ENCODE measurements at regions not wholly inside any gene's neighbourhood (a gene's known extent, or its start where the extent isn't known, plus 50 kb on each side); places are given as distances from the start of the nearest gene placed in this dataset.

GRCh38 chr19:32058131-32058530 lies 287.3 kb upstream of the ZNF507 start:
- no peak overlapping the region for H3K23ac ChIP-seq (ENCODE audit: low read length)
- no peak overlapping the region for H3K4me2 ChIP-seq (ENCODE audit: low read length)
- no peak overlapping the region for H3K27ac ChIP-seq (ENCODE audit: low read depth, low read length)
- no peak overlapping the region for H3K4me3 ChIP-seq (ENCODE audit: low read length)
- H4K5ac ChIP-seq (ENCODE audit: low read length) = no peak overlapping the region
- 100% methylated on average over 1 of the region's 1 CpG for WGBS (ENCODE audit: extremely low coverage, insufficient coverage, low lambda C conversion rate)
- no peak overlapping the region for H3K56ac ChIP-seq (ENCODE audit: low read length)
- H3K27me3 ChIP-seq (ENCODE audit: insufficient read depth, low read length, poor library complexity) = no peaks in the 10 kb centered on the region
- H3K4ac ChIP-seq (ENCODE audit: low read depth, low read length) = no peak overlapping the region
- H3K4me1 ChIP-seq (ENCODE audit: control insufficient read depth, low read depth, low read length) = no peaks in the 10 kb centered on the region
- no peak overlapping the region for H3K18ac ChIP-seq (ENCODE audit: low read length)
- no peak overlapping the region for H4K8ac ChIP-seq (ENCODE audit: low read depth, low read length)
- no peak overlapping the region for H3K9ac ChIP-seq (ENCODE audit: low read length)
- no peak for DNase-seq
- H2BK120ac ChIP-seq (ENCODE audit: low read depth, low read length) = no peak overlapping the region
- no peaks in the 10 kb centered on the region for H3K79me1 ChIP-seq (ENCODE audit: low read length)
- H3K79me2 ChIP-seq (ENCODE audit: control insufficient read depth, insufficient read depth, low read length) = no peaks in the 10 kb centered on the region
- no peak overlapping the region for H2BK15ac ChIP-seq (replicated peaks; ENCODE audit: low read depth)
- no peak overlapping the region for H2BK5ac ChIP-seq (ENCODE audit: low read length)
- H3K36me3 ChIP-seq (ENCODE audit: control insufficient read depth, insufficient read depth, low read length) = no peaks in the 10 kb centered on the region
- no peak overlapping the region for H2AK5ac ChIP-seq (ENCODE audit: low read length)

DNA sequence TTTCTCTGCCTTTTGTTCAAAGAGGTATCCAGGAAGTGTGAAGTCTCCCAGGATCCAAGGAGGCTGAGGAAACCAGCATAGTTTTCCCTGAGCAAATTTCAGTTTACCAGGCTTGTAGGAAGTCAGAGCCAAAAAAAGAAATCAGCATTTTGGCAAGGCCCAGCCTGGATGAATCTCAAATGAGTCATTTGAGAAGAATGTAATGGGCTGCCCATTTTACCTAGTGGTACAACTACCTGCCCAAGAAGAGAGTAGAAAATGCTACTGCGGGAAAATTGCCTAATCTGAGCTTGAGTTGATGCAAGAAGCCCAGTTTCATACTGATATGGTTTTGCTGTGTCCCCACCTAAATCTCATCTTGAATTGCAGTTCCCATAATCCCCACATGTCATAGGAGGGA lies 284.1 kb upstream of the ZNF507 start:
- H3K27me3 ChIP-seq (ENCODE audit: insufficient read depth, low read length, poor library complexity) = no peaks in the 10 kb centered on the region
- DNase-seq = peak; percentile 52
- no peak overlapping the region for H4K8ac ChIP-seq (ENCODE audit: low read depth, low read length)
- H3K4me1 ChIP-seq (ENCODE audit: control insufficient read depth, low read depth, low read length) = no peaks in the 10 kb centered on the region
- H3K36me3 ChIP-seq (ENCODE audit: control insufficient read depth, insufficient read depth, low read length) = no peaks in the 10 kb centered on the region
- H3K23ac ChIP-seq (ENCODE audit: low read length) = no peak overlapping the region
- H3K79me2 ChIP-seq (ENCODE audit: control insufficient read depth, insufficient read depth, low read length) = no peaks in the 10 kb centered on the region
- H2BK15ac ChIP-seq (replicated peaks; ENCODE audit: low read depth) = no peak overlapping the region
- no peak overlapping the region for H3K4me2 ChIP-seq (ENCODE audit: low read length)
- no peak overlapping the region for H3K27ac ChIP-seq (ENCODE audit: low read depth, low read length)
- H3K79me1 ChIP-seq (ENCODE audit: low read length) = no peaks in the 10 kb centered on the region
- no peak overlapping the region for H4K5ac ChIP-seq (ENCODE audit: low read length)
- H3K56ac ChIP-seq (ENCODE audit: low read length) = no peak overlapping the region
- H3K18ac ChIP-seq (ENCODE audit: low read length) = no peak overlapping the region
- no peak overlapping the region for H3K9ac ChIP-seq (ENCODE audit: low read length)
- no peak overlapping the region for H2BK5ac ChIP-seq (ENCODE audit: low read length)
- no CpG with 5 or more reads among the region's 1 CpG for WGBS (ENCODE audit: extremely low coverage, insufficient coverage, low lambda C conversion rate)
- no peak overlapping the region for H2BK120ac ChIP-seq (ENCODE audit: low read depth, low read length)
- H3K4ac ChIP-seq (ENCODE audit: low read depth, low read length) = no peak overlapping the region
- no peak overlapping the region for H3K4me3 ChIP-seq (ENCODE audit: low read length)
- no peak overlapping the region for H2AK5ac ChIP-seq (ENCODE audit: low read length)

DNA sequence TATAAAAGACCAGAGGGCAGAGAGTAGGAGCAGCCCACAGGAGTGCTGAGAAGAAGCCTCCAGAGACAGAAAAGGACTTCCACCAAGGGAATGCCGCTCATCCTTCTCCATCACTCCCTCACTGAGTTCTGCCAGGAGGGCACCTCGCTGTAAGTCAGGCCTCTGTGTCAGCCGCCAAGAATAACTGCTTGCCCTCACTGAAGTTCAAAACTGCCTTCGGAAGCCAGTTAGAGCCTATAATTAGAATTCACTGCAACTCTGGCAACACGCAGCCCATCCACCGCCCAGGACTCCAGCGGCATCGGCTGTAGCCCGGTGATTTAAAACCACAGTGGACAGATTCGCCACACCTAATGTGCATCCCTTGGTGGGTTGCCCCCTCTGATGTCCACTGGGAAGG lies 281.8 kb upstream of the ZNF507 start:
- Histone ChIP-seq H3K23ac (ENCODE audit: low read length) (no peak overlapping the region), H3K4me3 (ENCODE audit: low read length) (no peak overlapping the region), H3K18ac (ENCODE audit: low read length) (no peak overlapping the region), H3K4ac (ENCODE audit: low read depth, low read length) (no peak overlapping the region), H3K4me2 (ENCODE audit: low read length) (no peak overlapping the region), H3K79me1 (ENCODE audit: low read length) (no peaks in the 10 kb centered on the region), H4K5ac (ENCODE audit: low read length) (no peak overlapping the region), H2BK5ac (ENCODE audit: low read length) (no peak overlapping the region), H2AK5ac (ENCODE audit: low read length) (no peak overlapping the region), H2BK15ac (replicated peaks; ENCODE audit: low read depth) (no peak overlapping the region), H2BK120ac (ENCODE audit: low read depth, low read length) (no peak overlapping the region), H3K9ac (ENCODE audit: low read length) (no peak overlapping the region), H3K27me3 (ENCODE audit: insufficient read depth, low read length, poor library complexity) (no peaks in the 10 kb centered on the region), H3K56ac (ENCODE audit: low read length) (no peak overlapping the region), H3K36me3 (ENCODE audit: control insufficient read depth, insufficient read depth, low read length) (no peaks in the 10 kb centered on the region), H3K4me1 (ENCODE audit: control insufficient read depth, low read depth, low read length) (no peaks in the 10 kb centered on the region), H4K8ac (ENCODE audit: low read depth, low read length) (no peak overlapping the region), H3K27ac (ENCODE audit: low read depth, low read length) (no peak overlapping the region), H3K79me2 (ENCODE audit: control insufficient read depth, insufficient read depth, low read length) (no peaks in the 10 kb centered on the region)
- DNase-seq = no peak
- WGBS (ENCODE audit: extremely low coverage, insufficient coverage, low lambda C conversion rate) = no CpG with 5 or more reads among the region's 10 CpGs

GRCh38 chr19:32066056-32066455 lies 279.4 kb upstream of the ZNF507 start:
- Histone ChIP-seq H2BK120ac (ENCODE audit: low read depth, low read length) (no peak overlapping the region), H2AK5ac (ENCODE audit: low read length) (no peak overlapping the region), H4K5ac (ENCODE audit: low read length) (no peak overlapping the region), H4K8ac (ENCODE audit: low read depth, low read length) (no peak overlapping the region), H3K4me1 (ENCODE audit: control insufficient read depth, low read depth, low read length) (no peaks in the 10 kb centered on the region), H3K4ac (ENCODE audit: low read depth, low read length) (no peak overlapping the region), H2BK15ac (replicated peaks; ENCODE audit: low read depth) (no peak overlapping the region), H3K4me3 (ENCODE audit: low read length) (no peak overlapping the region), H3K79me2 (ENCODE audit: control insufficient read depth, insufficient read depth, low read length) (no peaks in the 10 kb centered on the region), H3K36me3 (ENCODE audit: control insufficient read depth, insufficient read depth, low read length) (no peaks in the 10 kb centered on the region), H2BK5ac (ENCODE audit: low read length) (no peak overlapping the region), H3K9ac (ENCODE audit: low read length) (no peak overlapping the region), H3K79me1 (ENCODE audit: low read length) (no peaks in the 10 kb centered on the region), H3K18ac (ENCODE audit: low read length) (no peak overlapping the region), H3K23ac (ENCODE audit: low read length) (no peak overlapping the region), H3K27ac (ENCODE audit: low read depth, low read length) (no peak overlapping the region), H3K27me3 (ENCODE audit: insufficient read depth, low read length, poor library complexity) (no peaks in the 10 kb centered on the region), H3K56ac (ENCODE audit: low read length) (no peak overlapping the region), H3K4me2 (ENCODE audit: low read length) (no peak overlapping the region)
- DNase-seq = no peak
- WGBS (ENCODE audit: extremely low coverage, insufficient coverage, low lambda C conversion rate) = no CpG with 5 or more reads among the region's 3 CpGs

DNA sequence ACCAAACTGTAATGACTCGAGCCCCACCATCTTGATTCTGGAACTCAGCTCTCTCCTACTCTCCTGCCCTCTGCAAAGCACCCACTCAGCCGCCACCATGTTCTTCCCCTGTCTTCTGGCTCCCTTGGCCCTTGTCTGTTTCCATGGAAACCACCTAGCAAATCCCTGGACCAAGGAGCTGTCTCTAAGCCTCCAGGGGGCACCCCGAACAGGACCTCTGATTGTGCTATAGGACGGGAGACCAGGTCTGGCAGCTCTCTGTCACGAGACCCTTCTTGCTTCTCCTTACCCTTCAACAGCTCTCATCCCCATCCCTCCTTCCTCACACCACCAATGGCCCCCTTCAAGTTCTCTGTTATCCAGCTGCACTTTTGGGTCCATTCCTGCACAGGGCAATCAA lies 277.7 kb upstream of the ZNF507 start:
- no peak overlapping the region for H3K18ac ChIP-seq (ENCODE audit: low read length)
- no peak overlapping the region for H3K27ac ChIP-seq (ENCODE audit: low read depth, low read length)
- no peaks in the 10 kb centered on the region for H3K4me1 ChIP-seq (ENCODE audit: control insufficient read depth, low read depth, low read length)
- no peak overlapping the region for H3K56ac ChIP-seq (ENCODE audit: low read length)
- no CpG with 5 or more reads among the region's 5 CpGs for WGBS (ENCODE audit: extremely low coverage, insufficient coverage, low lambda C conversion rate)
- no peaks in the 10 kb centered on the region for H3K79me1 ChIP-seq (ENCODE audit: low read length)
- DNase-seq = peak; percentile 84
- H2BK120ac ChIP-seq (ENCODE audit: low read depth, low read length) = no peak overlapping the region
- H4K8ac ChIP-seq (ENCODE audit: low read depth, low read length) = no peak overlapping the region
- H3K4me2 ChIP-seq (ENCODE audit: low read length) = no peak overlapping the region
- no peak overlapping the region for H3K4me3 ChIP-seq (ENCODE audit: low read length)
- no peaks in the 10 kb centered on the region for H3K27me3 ChIP-seq (ENCODE audit: insufficient read depth, low read length, poor library complexity)
- H3K9ac ChIP-seq (ENCODE audit: low read length) = no peak overlapping the region
- no peak overlapping the region for H2AK5ac ChIP-seq (ENCODE audit: low read length)
- no peaks in the 10 kb centered on the region for H3K79me2 ChIP-seq (ENCODE audit: control insufficient read depth, insufficient read depth, low read length)
- no peak overlapping the region for H3K23ac ChIP-seq (ENCODE audit: low read length)
- H2BK5ac ChIP-seq (ENCODE audit: low read length) = no peak overlapping the region
- H3K4ac ChIP-seq (ENCODE audit: low read depth, low read length) = no peak overlapping the region
- no peaks in the 10 kb centered on the region for H3K36me3 ChIP-seq (ENCODE audit: control insufficient read depth, insufficient read depth, low read length)
- H2BK15ac ChIP-seq (replicated peaks; ENCODE audit: low read depth) = no peak overlapping the region
- H4K5ac ChIP-seq (ENCODE audit: low read length) = no peak overlapping the region

- no peaks in the 10 kb centered on the region for H3K27me3 ChIP-seq (ENCODE audit: insufficient read depth, low read length, poor library complexity)
- no peak overlapping the region for H3K4me2 ChIP-seq (ENCODE audit: low read length)
- no peak overlapping the region for H4K8ac ChIP-seq (ENCODE audit: low read depth, low read length)
- H4K5ac ChIP-seq (ENCODE audit: low read length) = no peak overlapping the region
- no peak for DNase-seq
- no peak overlapping the region for H3K18ac ChIP-seq (ENCODE audit: low read length)
- H3K27ac ChIP-seq (ENCODE audit: low read depth, low read length) = no peak overlapping the region
- H2BK15ac ChIP-seq (replicated peaks; ENCODE audit: low read depth) = no peak overlapping the region
- H2AK5ac ChIP-seq (ENCODE audit: low read length) = no peak overlapping the region
- no peak overlapping the region for H2BK5ac ChIP-seq (ENCODE audit: low read length)
- no peaks in the 10 kb centered on the region for H3K79me2 ChIP-seq (ENCODE audit: control insufficient read depth, insufficient read depth, low read length)
- H3K23ac ChIP-seq (ENCODE audit: low read length) = no peak overlapping the region
- no peak overlapping the region for H3K56ac ChIP-seq (ENCODE audit: low read length)
- H3K4ac ChIP-seq (ENCODE audit: low read depth, low read length) = no peak overlapping the region
- WGBS (ENCODE audit: extremely low coverage, insufficient coverage, low lambda C conversion rate) = no CpG with 5 or more reads among the region's 7 CpGs
- H2BK120ac ChIP-seq (ENCODE audit: low read depth, low read length) = no peak overlapping the region
- H3K79me1 ChIP-seq (ENCODE audit: low read length) = no peaks in the 10 kb centered on the region
- H3K4me3 ChIP-seq (ENCODE audit: low read length) = no peak overlapping the region
- H3K36me3 ChIP-seq (ENCODE audit: control insufficient read depth, insufficient read depth, low read length) = no peaks in the 10 kb centered on the region
- no peak overlapping the region for H3K9ac ChIP-seq (ENCODE audit: low read length)
- no peaks in the 10 kb centered on the region for H3K4me1 ChIP-seq (ENCODE audit: control insufficient read depth, low read depth, low read length)
Measured at GRCh38 chr19:32068793-32069192, 276.6 kb upstream of the ZNF507 start.

Measured in mesendoderm (in vitro differentiated cells).